ENCODE measurements at regions not wholly inside any gene's neighbourhood (a gene's known extent, or its start where the extent isn't known, plus 50 kb on each side); places are given as distances from the start of the nearest gene placed in this dataset.

DNA sequence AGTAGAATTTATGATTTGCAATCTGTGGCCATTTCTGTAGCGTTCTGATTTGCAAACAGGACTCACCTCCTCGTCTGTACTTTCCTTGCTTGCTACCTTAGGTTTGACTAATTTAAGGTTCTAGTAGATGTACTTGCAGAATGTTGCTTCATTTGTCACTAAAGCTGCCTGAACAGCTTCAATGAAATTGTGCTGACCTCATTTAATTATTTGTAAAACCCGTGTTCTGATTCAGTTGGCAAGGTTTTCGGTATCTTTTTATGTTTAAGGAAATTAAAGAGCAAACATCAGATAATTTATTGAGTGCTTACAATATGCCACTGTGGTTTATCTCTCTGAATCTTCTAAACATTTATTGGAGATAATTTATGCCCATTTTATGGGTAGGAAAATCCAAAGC lies 284.9 kb upstream of the EEF2KMT start:
- no peak for DNase-seq (ENCODE audit: low read depth, low spot score)
- in situ Hi-C loops (cut with HindIII; ENCODE audit: low pct_unique_long_range_greater_than_20kb, low sequenced_read_pairs), result no loop called here

DNA sequence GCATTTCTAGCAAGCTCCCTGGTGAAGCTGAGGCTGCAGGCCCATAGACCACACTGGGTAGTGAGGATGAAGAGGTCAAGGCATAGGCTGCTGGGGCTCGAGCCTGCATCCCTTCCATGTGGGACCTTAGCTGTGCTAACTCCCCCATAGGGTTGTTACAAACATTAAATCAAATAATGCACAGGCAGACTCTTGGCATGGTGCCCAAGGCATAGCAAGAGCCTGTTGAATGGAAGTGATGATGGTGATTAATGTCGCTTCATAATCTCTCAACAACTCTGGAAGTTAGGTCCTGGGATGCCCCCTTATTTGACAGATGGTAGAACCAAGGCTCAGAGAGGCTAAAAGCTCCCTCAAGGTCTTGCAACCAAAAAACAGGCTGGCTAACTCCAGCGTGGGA lies 283.9 kb upstream of the EEF2KMT start:
- DNase-seq (ENCODE audit: low read depth, low spot score), result no peak
- in situ Hi-C loops (cut with HindIII; ENCODE audit: low pct_unique_long_range_greater_than_20kb, low sequenced_read_pairs), result no loop called here

DNA sequence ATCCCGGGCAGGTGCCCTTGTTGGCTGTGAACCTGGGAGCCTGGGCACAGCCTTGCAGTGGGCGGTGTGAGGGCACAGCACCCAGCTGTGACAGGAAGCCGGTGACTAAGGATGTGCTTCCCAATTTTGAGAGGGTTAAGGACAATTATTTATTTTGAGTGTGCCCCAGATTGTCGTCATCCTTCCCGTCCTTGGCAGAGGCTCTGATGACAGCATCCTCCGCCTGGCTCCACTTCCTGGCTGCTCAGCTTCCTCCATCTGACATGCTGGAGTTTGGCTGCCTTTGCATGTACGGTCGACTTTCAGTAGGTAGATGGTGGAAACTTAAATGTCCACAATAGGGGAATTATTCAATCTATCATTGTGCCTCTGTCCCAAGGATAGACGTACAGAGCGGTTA lies 282.4 kb upstream of the EEF2KMT start:
- no peak for DNase-seq (ENCODE audit: low read depth, low spot score)
- in situ Hi-C loops (cut with HindIII; ENCODE audit: low pct_unique_long_range_greater_than_20kb, low sequenced_read_pairs), result no loop called here

DNA sequence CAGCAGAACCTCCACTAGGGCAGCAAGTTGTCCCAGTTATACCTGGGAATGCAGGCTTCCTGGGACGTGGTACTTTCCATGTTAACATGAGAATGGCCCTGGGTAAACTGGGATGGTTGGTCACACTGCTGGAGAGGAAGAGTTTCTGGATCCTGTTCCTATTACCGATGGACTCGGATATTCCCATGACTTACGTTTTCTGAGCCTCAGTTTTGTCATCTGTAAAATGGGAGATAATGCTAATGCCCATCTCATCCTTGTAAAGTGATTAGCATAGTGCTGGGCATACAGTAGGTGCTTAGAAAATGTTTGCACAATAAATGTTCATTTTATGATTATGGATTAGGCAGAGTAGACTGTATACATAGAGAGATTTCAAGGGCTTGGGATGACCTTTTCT lies 280.9 kb upstream of the EEF2KMT start:
- DNase-seq (ENCODE audit: low read depth, low spot score), result no peak
- in situ Hi-C loops (cut with HindIII; ENCODE audit: low pct_unique_long_range_greater_than_20kb, low sequenced_read_pairs), result no loop called here

DNA sequence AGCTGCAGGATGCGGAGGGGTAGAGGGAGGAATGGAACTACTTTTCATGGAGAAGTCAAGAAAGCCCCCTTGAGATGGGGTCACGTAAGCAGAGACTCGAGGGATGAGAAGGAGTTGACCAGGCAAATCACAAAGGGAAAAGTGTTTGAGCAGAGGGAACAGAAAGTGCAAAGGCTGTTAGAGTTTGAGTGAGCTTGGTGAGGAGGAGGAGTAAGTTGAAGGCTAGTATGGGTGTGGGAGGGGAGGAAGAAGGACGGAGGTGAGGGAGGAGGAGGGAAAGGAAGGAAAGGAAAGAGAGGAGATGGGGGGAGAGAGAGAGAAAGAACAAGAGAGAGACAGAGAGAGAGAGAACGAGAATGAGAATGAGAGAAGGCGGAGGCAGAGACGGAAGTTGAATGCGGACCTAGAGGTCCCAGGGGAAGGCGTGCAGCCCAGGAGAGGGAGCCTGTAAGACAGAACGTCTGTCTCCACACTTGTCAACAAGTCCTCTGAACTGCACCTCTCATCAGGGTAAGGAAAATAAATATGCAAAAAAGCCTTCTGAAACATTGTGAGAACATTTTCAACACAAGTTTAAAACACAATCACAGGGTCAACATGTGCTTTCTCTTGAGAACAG lies 279.8 kb upstream of the EEF2KMT start:
- DNase-seq (ENCODE audit: low read depth, low spot score), result no peak
- in situ Hi-C loops (cut with HindIII; ENCODE audit: low pct_unique_long_range_greater_than_20kb, low sequenced_read_pairs), result no loop called here

DNA sequence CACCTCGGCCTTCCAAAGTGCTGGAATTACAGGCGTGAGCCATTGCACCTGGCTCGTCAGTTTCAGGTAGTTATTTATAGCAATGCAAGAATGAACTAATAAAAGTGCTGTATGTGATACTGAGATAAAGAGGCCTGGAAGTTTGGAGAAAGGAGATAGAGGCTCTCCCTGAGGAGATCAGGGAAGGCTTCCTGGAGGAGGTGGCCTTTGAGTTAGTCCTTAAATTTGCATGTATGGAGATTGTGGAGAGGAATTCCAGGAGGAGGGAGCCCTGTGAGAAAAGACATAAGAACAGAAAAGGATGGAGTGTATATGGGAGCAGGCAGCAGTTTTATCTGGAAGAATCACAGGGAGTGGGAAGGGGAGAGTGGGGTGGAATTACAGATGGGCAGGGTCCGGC lies 276.6 kb upstream of the EEF2KMT start:
- in situ Hi-C loops (cut with HindIII; ENCODE audit: low pct_unique_long_range_greater_than_20kb, low sequenced_read_pairs), result no loop called here

DNA sequence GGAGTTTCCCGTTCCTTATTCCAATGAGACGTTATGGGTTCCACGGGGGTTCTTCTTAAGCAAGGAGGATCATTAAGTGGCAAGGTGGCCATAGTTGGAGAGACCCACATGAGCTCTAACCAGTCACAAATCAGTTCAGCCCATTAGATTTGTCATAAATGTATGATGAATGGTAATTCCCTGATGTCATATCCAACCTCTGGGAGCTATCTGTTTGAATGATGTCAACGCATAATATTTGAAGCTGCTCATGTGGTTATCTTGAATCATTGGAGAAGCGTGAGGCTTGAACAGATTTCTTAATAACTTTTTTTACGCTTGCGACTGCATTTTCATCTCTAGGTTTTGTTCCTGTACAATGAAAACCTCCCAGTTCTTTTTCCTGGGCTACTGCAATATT lies 270.4 kb upstream of the EEF2KMT start:
- in situ Hi-C loops (cut with HindIII; ENCODE audit: low pct_unique_long_range_greater_than_20kb, low sequenced_read_pairs), result no loop called here

More for the DNA sequence above, 276.6 kb upstream of the EEF2KMT start:
- DNase-seq (ENCODE audit: low read depth, low spot score), result no peak

DNA sequence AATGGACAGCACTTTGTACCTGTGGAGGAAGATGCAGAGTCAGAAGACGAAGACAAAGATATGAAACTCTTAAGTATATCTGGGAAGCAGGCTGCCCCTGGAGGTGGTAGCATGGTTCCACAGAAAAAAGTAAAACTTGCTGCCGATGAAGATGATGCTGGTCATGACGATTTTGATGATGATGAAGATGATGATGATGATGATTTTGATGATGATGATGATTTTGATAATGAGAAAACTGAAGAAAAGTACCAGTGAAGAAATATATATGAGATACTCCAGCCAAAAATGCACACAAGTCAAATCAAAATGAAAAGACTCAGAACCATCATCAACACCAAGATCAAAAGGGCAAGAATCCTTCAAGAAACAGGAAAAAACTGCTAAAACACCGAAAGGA lies 268.5 kb upstream of the EEF2KMT start:
- in situ Hi-C loops (cut with HindIII; ENCODE audit: low pct_unique_long_range_greater_than_20kb, low sequenced_read_pairs), result no loop called here
- DNase-seq (ENCODE audit: low read depth, low spot score), result no peak

More for the DNA sequence above, 270.4 kb upstream of the EEF2KMT start:
- DNase-seq (ENCODE audit: low read depth, low spot score), result no peak

DNA sequence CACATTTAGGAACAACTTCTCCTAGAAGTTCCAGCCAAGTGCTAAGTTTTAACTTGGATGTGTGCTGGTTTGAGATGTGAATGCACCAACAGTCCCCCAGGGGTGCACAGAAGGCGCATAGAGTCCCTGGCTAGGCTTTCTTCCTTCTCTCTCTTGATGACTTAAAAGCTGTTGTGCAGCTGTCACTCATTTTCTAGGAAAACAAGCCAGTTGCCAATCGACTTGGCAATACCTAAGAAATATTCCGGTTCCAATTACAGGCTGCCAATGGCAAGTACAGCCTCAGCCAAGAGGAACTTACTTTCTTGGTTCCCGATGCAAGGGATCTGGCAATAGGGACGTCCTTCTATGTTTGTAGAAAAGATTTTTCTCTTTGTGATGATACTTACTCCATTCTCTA lies 266.6 kb upstream of the EEF2KMT start:
- no peak for DNase-seq (ENCODE audit: low read depth, low spot score)
- in situ Hi-C loops (cut with HindIII; ENCODE audit: low pct_unique_long_range_greater_than_20kb, low sequenced_read_pairs), result no loop called here

DNA sequence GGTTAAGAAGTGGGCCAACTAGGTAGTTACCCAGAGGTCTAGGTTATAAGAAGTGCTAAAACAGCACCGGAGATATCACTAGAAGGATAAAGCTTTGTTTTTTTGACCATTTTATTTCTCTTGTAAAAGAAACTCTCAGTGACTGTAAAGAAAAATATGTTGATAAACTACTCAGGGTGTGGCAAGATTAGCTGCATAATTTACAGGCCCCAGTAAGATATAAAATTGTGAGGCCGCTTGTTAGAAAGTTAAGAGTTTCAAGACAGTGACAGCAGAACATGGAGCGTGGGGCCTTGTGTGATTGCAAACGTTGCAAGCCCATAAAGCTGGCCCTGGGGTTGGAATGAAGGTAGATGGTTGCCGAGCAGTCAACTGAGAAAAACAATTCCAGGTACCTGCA lies 263.7 kb upstream of the EEF2KMT start:
- in situ Hi-C loops (cut with HindIII; ENCODE audit: low pct_unique_long_range_greater_than_20kb, low sequenced_read_pairs), result no loop called here
- no peak for DNase-seq (ENCODE audit: low read depth, low spot score)

DNA sequence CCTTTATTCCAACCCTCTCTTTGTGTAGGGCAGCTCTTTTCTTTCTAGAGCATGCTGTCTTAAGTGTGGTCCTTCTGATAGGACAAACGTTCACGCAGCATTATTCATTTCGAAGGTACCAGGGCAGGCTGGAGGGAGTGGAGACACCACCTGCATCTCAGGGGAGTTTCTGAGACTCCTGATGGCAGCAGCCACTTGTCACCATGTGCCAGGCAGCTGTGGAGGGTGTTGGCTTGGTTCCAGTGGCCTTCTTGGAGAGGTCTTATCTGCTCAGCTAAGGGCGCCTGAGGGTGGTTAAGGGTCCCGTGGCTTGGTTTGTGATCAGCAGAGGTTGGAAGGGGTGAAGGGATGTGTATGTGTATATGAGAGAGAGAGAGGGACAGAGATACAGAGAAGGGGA lies 257.1 kb upstream of the EEF2KMT start:
- in situ Hi-C loops (cut with HindIII; ENCODE audit: low pct_unique_long_range_greater_than_20kb, low sequenced_read_pairs), result no loop called here
- no peak for DNase-seq (ENCODE audit: low read depth, low spot score)

DNA sequence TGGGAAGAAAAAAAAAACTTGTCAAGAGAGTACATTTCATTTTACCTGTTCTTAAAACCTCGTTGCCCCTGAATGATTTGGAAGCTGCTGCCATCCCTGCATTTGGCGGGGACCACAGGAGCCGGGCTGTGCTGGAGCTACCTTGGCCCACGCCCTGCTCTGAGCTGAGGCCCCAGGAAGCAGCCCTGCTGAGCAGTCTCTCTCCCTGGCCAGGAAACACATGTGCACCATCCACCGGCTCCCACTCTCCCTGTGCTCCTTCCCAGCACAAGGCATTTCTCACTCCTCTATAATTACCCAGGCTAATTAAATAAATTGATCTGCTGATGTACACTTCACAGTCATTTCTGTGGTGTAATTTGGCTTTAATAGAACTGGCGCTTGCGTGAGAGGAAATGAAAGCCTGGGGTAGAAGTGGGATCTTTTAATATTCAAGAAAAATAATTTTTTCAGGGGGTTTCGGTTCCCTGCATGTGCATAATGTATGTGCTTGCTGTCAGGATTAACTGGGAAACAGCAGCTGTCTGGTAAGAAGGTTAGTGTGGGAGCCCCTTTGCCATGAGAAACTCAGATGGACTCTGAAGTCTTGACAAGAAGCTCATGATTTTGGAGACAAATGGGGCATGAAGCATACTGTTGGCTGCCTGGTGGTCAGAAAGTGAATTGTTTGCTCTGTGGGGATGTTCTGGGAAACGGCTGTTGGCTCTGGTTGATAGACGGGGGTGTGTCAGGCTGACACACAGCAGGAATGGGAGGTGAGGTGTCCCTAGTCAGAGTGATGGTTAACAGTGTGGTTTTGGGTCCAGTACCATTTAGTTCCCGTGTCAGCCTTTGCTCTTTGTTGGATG lies 252.3 kb upstream of the EEF2KMT start:
- in situ Hi-C loops (cut with HindIII; ENCODE audit: low pct_unique_long_range_greater_than_20kb, low sequenced_read_pairs), result no loop called here
- DNase-seq (ENCODE audit: low read depth, low spot score), result no peak

DNA sequence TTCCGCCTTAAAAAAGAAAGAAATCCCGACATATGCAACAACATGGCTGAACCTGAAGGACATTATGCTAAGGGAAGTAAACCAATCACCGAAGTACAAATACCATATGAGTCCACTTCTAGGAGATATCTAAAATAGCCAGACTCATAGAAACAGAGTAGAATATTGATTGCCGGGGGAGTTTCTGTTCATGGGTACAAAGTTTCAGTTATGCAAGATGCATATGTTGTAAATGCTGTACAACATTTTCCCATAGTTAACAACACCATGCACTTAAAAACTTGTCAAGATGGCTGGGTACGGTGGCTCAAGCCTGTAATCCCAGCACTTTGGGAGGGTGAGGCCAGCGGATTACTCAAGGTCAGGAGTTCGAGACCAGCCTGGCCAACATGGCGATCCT lies 251.5 kb upstream of the EEF2KMT start:
- in situ Hi-C loops (cut with HindIII; ENCODE audit: low pct_unique_long_range_greater_than_20kb, low sequenced_read_pairs), result no loop called here

DNA sequence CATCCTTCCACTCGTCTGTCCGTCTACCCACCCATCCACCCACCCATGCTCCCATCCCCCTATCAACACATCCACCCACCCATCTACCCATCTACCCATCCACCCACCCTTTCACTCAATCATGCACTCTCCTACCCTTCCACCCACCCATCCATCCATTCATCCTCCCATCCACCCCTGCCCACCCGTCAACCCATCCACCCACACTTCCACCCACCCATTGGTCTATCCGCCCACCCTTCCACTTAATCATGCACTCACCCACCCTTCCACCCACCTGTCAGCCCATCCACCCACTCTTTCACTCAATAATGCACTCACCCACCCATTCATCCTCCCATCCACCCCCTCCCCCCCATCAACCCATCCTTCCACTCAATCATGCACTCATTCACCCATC lies 250.0 kb upstream of the EEF2KMT start:
- no peak for DNase-seq (ENCODE audit: low read depth, low spot score)
- in situ Hi-C loops (cut with HindIII; ENCODE audit: low pct_unique_long_range_greater_than_20kb, low sequenced_read_pairs), result no loop called here

More for the DNA sequence above, 251.5 kb upstream of the EEF2KMT start:
- no peak for DNase-seq (ENCODE audit: low read depth, low spot score)

DNA sequence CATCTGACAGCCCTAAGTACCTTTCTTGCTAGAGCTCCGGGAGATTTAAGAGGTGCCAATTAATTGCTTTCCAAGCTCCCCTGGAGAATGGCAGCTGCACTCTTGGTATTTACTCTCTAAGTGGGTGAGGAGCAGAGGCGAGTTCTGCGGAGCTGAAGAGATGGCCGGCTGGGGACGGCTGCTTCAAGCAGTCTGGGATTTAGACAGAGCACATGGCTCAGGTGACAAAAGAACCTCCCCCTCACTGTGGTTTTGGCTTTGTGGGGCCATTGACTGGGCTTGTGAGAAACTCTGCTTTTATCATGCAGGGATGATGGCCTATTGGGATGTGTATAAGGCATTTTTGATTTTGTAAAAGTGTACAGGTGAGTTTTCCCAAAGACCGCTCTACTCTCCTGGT lies 239.3 kb upstream of the EEF2KMT start:
- no peak for DNase-seq (ENCODE audit: low read depth, low spot score)
- in situ Hi-C loops (cut with HindIII; ENCODE audit: low pct_unique_long_range_greater_than_20kb, low sequenced_read_pairs), result no loop called here

DNA sequence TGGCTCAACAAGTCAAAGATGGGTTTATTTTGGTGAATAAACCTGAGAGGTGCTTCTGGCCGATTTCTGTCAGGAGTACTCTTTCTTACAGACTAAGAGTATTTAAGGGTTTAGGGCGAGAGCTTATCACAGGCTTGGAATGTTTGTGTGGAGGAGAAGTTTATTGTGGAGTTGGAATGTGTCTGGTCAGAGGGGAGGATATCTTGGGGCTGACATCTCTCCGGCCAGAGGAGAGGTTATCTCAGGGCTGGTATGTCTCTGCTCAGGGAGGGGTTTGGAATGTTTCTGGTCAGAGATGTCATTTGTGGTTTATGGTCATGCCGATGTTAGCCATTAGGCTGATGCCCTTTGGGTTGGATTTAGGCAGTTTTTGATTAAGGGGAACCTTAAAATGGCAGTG lies 236.4 kb upstream of the EEF2KMT start:
- in situ Hi-C loops (cut with HindIII; ENCODE audit: low pct_unique_long_range_greater_than_20kb, low sequenced_read_pairs), result no loop called here
- DNase-seq (ENCODE audit: low read depth, low spot score), result no peak

DNA sequence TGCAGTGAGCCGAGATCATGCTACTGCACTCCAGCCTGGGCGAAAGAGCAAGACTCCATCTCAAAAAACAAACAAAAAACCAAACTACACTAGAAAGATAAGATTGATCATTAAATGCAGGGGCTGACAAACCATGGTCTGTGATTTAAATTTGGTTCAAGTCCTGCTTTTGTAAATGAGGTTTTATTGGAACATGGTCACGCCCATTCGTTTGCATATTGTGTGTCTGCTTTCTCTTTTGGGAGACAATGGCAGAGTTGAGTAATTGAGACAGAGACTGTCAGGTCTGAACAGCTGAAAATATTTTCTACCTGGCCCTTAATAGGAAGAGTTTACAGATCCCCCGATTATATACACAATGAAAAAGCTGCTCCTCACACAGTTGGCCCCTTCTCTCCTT lies 235.5 kb upstream of the EEF2KMT start:
- DNase-seq (ENCODE audit: low read depth, low spot score), result no peak
- in situ Hi-C loops (cut with HindIII; ENCODE audit: low pct_unique_long_range_greater_than_20kb, low sequenced_read_pairs), result no loop called here

DNA sequence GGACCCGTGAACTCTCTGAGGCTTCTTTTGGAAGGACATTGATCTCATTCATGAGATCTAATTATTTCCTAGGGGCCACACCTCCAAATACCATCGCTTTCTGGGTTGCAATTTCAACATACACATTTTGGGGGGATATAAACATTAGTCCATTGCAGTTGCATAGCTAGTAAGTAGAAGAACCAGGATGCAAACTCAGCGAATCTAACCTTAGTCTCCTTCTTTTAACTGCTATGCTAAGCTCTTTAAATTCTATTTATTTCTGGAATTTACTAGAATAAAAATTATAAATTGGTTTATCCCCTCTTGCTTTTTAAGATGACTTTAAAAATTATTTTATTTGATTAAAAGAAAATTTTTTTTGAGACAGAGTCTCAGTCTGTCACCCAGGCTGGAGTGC lies 232.5 kb upstream of the EEF2KMT start:
- in situ Hi-C loops (cut with HindIII; ENCODE audit: low pct_unique_long_range_greater_than_20kb, low sequenced_read_pairs), result no loop called here
- DNase-seq (ENCODE audit: low read depth, low spot score), result no peak

DNA sequence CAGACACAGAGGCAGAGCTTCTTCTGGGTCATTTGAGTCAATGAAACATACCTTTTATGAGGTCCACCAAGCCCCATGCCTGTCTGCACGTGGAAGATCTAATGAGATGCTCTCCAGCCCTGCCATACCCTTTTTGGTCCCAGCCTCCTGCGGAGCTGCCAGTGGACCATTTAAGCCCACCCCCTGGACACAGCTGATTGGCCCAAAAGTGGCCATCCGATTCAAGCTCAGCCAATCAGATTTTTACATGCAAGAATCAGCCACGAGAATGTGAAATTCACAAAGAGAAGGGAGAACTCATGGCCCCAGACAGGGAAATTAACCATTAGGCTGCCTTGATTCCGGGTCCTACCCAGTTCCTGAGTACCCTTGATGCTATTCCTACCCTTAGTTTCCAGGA lies 231.0 kb upstream of the EEF2KMT start:
- in situ Hi-C loops (cut with HindIII; ENCODE audit: low pct_unique_long_range_greater_than_20kb, low sequenced_read_pairs), result no loop called here
- peak; percentile 5 for DNase-seq (ENCODE audit: low read depth, low spot score)
